HCT116 (cell line): ENCODE measurements at regions not wholly inside any gene's neighbourhood (a gene's known extent, or its start where the extent isn't known, plus 50 kb on each side); places are given as distances from the start of the nearest gene placed in this dataset.

Experiments
- ATAC-seq: fragments of 200-7000 bp; cut with Tn5 transposase; 2 replicates; pipeline ENCODE4 v1.9.1; 2020; ENCODE audit warnings: mild to moderate bottlenecking, moderate library complexity
- BruUV-seq: library from RNA; stranded (reverse); fragments of 400-500 nt; replicated peaks from 2 replicates; lab custom pipeline; 2021; lab: Mats Ljungman, UMichigan
- CTCF ChIA-PET: fragments of 300-600 bp; sonication (Branson Sonifier 250); formaldehyde crosslinking; loops from one replicate; lab custom pipeline; 2021; ENCODE audit warnings: antibody characterized with exemption; lab: Charles Lee
- POLR2A ChIA-PET: fragments of 300-600, 350-600 bp; sonication (Branson Sonifier 250); formaldehyde crosslinking; loops from one replicate; lab custom pipeline; 2021; ENCODE audit warnings: antibody characterized with exemption; lab: Charles Lee
- RAD21 ChIA-PET, 2 experiments: fragments of 300-600 bp; sonication (Branson Sonifier 250); formaldehyde crosslinking; loops; one replicate each; lab custom pipeline; 2023; ENCODE audit warnings: low total read pairs in 2 of 2; ENCODE audit not compliant: uncharacterized antibody in 2 of 2, unreplicated experiment in 2 of 2, low non-redundant PET in 1 of 2; lab: Charles Lee
- DNase-seq: peaks from one replicate; pipeline ENCODE4 v3.0.0-alpha.2; 2010; ENCODE audit warnings: low read depth, low spot score
- H2AFZ ChIP-seq: fragments of 200-600 bp; shearing (Covaris generic), sonication (generic); 2 replicates; pipeline ENCODE4 v1.6.1; 2017; ENCODE audit warnings: low read depth, mixed run types, mixed read lengths, antibody characterized with exemption, low read length; ENCODE audit not compliant: poor library complexity, severe bottlenecking
- H3K27ac ChIP-seq: 2 replicates; pipeline ENCODE4 v1.5.1; 2012; ENCODE audit warnings: low read depth, low read length
- H3K27me3 ChIP-seq: fragments of 200-600 bp; sonication (generic); 2 replicates; pipeline ENCODE4 v1.6.1; 2016; ENCODE audit warnings: mixed run types, low read length, mixed read lengths; ENCODE audit not compliant: insufficient read depth
- H3K36me3 ChIP-seq, 2 experiments: fragments of 200-500 bp in 1 of 2; fragments of 200-600 bp in 1 of 2; sonication (Bioruptor generic) in 1 of 2; sonication (generic) in 1 of 2; 2 replicates each; pipeline versions ENCODE4 v1.5.1 to v1.6.1; 2014 to 2016; ENCODE audit warnings: low read length in 2 of 2, inconsistent platforms in 1 of 2, mixed read lengths in 1 of 2, mixed run types in 1 of 2; ENCODE audit not compliant: insufficient read depth in 2 of 2, control insufficient read depth in 1 of 2
- H3K4me1 ChIP-seq, 2 experiments: fragments of 200-600 bp in 1 of 2; sonication (generic) in 1 of 2; 2 replicates each; pipeline versions ENCODE4 v1.5.1 to v1.6.1; 2012 to 2017; ENCODE audit warnings: low read length in 2 of 2, inconsistent platforms in 1 of 2, mild to moderate bottlenecking in 1 of 2, mixed read lengths in 1 of 2, mixed run types in 1 of 2, moderate library complexity in 1 of 2; ENCODE audit not compliant: insufficient read depth in 2 of 2, control insufficient read depth in 1 of 2
- H3K4me2 ChIP-seq: fragments of 200-600 bp; sonication (generic); 2 replicates; pipeline ENCODE4 v1.6.1; 2017; ENCODE audit warnings: mixed run types, low read length, mixed read lengths
- H3K4me3 ChIP-seq, 2 experiments: fragments of 200-600 bp in 1 of 2; sonication (generic) in 1 of 2; replicated peaks in 1 of 2; 2 replicates each; pipeline ENCODE4 v1.5.1; 2011 to 2016; ENCODE audit warnings: low read length in 2 of 2, control low read depth in 1 of 2, low read depth in 1 of 2, mild to moderate bottlenecking in 1 of 2, mixed read lengths in 1 of 2, mixed run types in 1 of 2
- H3K79me2 ChIP-seq: fragments of 200-600 bp; sonication (generic); 2 replicates; pipeline ENCODE4 v1.6.1; 2017; ENCODE audit warnings: mild to moderate bottlenecking, mixed run types, low read length, moderate library complexity, mixed read lengths; ENCODE audit not compliant: insufficient read depth
- H3K9ac ChIP-seq: fragments of 200-600 bp; sonication (generic); 2 replicates; pipeline ENCODE4 v1.6.1; 2016; ENCODE audit warnings: low read length, mixed read lengths
- H3K9me2 ChIP-seq: fragments of 200-600 bp; sonication (generic), shearing (Covaris generic); 2 replicates; pipeline ENCODE4 v1.6.1; 2017; ENCODE audit warnings: mixed run types, mild to moderate bottlenecking, moderate library complexity; ENCODE audit not compliant: insufficient read depth
- H3K9me3 ChIP-seq, 2 experiments: fragments of 200-500 bp in 1 of 2; fragments of 200-600 bp in 1 of 2; sonication (Bioruptor generic) in 1 of 2; sonication (generic) in 1 of 2; 2 replicates each; pipeline ENCODE4 v1.6.1; 2014 to 2017; ENCODE audit warnings: low read length in 2 of 2, mixed read lengths in 2 of 2, inconsistent platforms in 1 of 2, low read depth in 1 of 2, mild to moderate bottlenecking in 1 of 2, mixed run types in 1 of 2, moderate library complexity in 1 of 2; ENCODE audit not compliant: control insufficient read depth in 1 of 2, insufficient read depth in 1 of 2
- H4K20me1 ChIP-seq: fragments of 200-600 bp; sonication (generic), shearing (Covaris generic); 2 replicates; pipeline ENCODE4 v1.6.1; 2017; ENCODE audit warnings: mixed run types, mild to moderate bottlenecking, moderate library complexity; ENCODE audit not compliant: insufficient read depth
- CBX3 ChIP-seq: IDR thresholded peaks from 2 replicates; pipeline ENCODE4 v1.6.1; 2012; ENCODE audit warnings: low read depth
- CEBPB ChIP-seq: IDR thresholded peaks from 2 replicates; pipeline ENCODE4 v1.6.1; 2012; ENCODE audit warnings: low read depth
- EGR1 ChIP-seq: IDR thresholded peaks from 2 replicates; pipeline ENCODE4 v1.6.1; 2012; ENCODE audit warnings: low read depth
- ELF1 ChIP-seq: IDR thresholded peaks from 2 replicates; pipeline ENCODE4 v1.6.1; 2012; ENCODE audit warnings: low read depth, borderline replicate concordance
- EZH2 ChIP-seq: fragments of 200-600 bp; sonication (generic); IDR thresholded peaks from 2 replicates; pipeline ENCODE4 v1.6.1; 2017; ENCODE audit warnings: antibody characterized with exemption, mixed run types
- EZH2phosphoT487 ChIP-seq: fragments of 200-600 bp; IDR thresholded peaks from 2 replicates; pipeline ENCODE4 v1.6.1; 2018; ENCODE audit warnings: antibody characterized with exemption, borderline replicate concordance
- POLR2A ChIP-seq: IDR thresholded peaks from 2 replicates; pipeline ENCODE4 v1.7.0; 2011; ENCODE audit warnings: borderline replicate concordance; ENCODE audit not compliant: insufficient read depth, insufficient read length; ENCODE audit errors: extremely low read depth
- POLR2AphosphoS5 ChIP-seq: IDR thresholded peaks from 2 replicates; pipeline ENCODE4 v1.6.1; 2011; ENCODE audit warnings: mild to moderate bottlenecking, low read depth, low read length, moderate library complexity
- RAD21 ChIP-seq: IDR thresholded peaks from 2 replicates; pipeline ENCODE4 v1.6.1; 2012; ENCODE audit warnings: low read depth, mild to moderate bottlenecking
- REST ChIP-seq: IDR thresholded peaks from 2 replicates; pipeline ENCODE4 v1.6.1; 2012; ENCODE audit warnings: low read depth
- SIN3A ChIP-seq: IDR thresholded peaks from 2 replicates; pipeline ENCODE4 v1.6.1; 2012; ENCODE audit warnings: low read depth
- YY1 ChIP-seq: IDR thresholded peaks from 2 replicates; pipeline ENCODE4 v1.6.1; 2011; ENCODE audit warnings: low read length, low read depth, moderate library complexity, mild to moderate bottlenecking; ENCODE audit not compliant: insufficient replicate concordance; ENCODE audit errors: extremely low read depth
- ZFX ChIP-seq: fragments of 450-650 bp; IDR thresholded peaks from 2 replicates; pipeline ENCODE4 v1.6.1; 2017
- intact Hi-C: fragments of 100-400 bp; cut with micrococcal nuclease; formaldehyde crosslinking; loops from 2 replicates; pipeline ENCODE4 v1.10.0; 2022

GRCh38 chr18:65659912-65660311 lies 90.9 kb upstream of the CDH7 start:
- ChIA-PET RAD21 (no interaction called here), POLR2A (no interaction called here)
- H2AFZ ChIP-seq: no peak overlapping the region
- no peaks in the 10 kb centered on the region for H3K4me1 ChIP-seq
- H3K9me3 ChIP-seq: peaks cover 12 to 33% of the 10 kb centered on the region in 2 experiments; a peak in 2 of 4 replicates
- H3K9me2 ChIP-seq: no peaks in the 10 kb centered on the region
- no peak for ATAC-seq
- H3K36me3 ChIP-seq: no peaks in the 10 kb centered on the region
- H3K4me3 ChIP-seq: no peak overlapping the region
- DNase-seq: no peak
- TF ChIP-seq REST: no peak
- no peak for TF ChIP-seq CBX3
- TF ChIP-seq EZH2phosphoT487: no peak
- no peak for TF ChIP-seq POLR2AphosphoS5
- TF ChIP-seq EGR1: no peak
- no peak for TF ChIP-seq SIN3A
- no peak for TF ChIP-seq ZFX
- TF ChIP-seq YY1: no peak
- no peak for TF ChIP-seq CEBPB
- no peak for TF ChIP-seq EZH2
- no peak for TF ChIP-seq ELF1
- no peak for TF ChIP-seq POLR2A
- no peak for TF ChIP-seq RAD21
- TF ChIP-seq, all 23 proteins: peak for 0
- CTCF ChIA-PET: no interaction called here
- H3K9ac ChIP-seq: no peak overlapping the region
- BruUV-seq: no TSS peak
- H3K27me3 ChIP-seq: no peaks in the 10 kb centered on the region
- H3K79me2 ChIP-seq: no peaks in the 10 kb centered on the region
- H3K27ac ChIP-seq: no peak overlapping the region
- intact Hi-C loops: no loop called here
- H4K20me1 ChIP-seq: no peaks in the 10 kb centered on the region
- no peak overlapping the region for H3K4me2 ChIP-seq
